HEK293 (cell line): ENCODE measurements at regions not wholly inside any gene's neighbourhood (a gene's known extent, or its start where the extent isn't known, plus 50 kb on each side); places are given as distances from the start of the nearest gene placed in this dataset.

Source experiments
- CTCF ChIA-PET: fragments of 350-600 bp; formaldehyde crosslinking; extraction: SDS; loops from one replicate; lab custom pipeline; 2021; ENCODE audit warnings: antibody characterized with exemption; lab: Yijun Ruan, JAX
- POLR2A ChIA-PET: fragments of 300-600 bp; formaldehyde crosslinking; extraction: SDS; loops from one replicate; lab custom pipeline; 2020; ENCODE audit warnings: antibody characterized with exemption, inconsistent platforms; lab: Yijun Ruan, JAX
- H3K27ac ChIP-seq: fragments of 200-500 bp; sonication (Bioruptor generic); 2 replicates; pipeline ENCODE4 v1.5.1; 2014; ENCODE audit warnings: low read depth, low read length, control low read depth, inconsistent platforms; ENCODE audit errors: extremely low read depth
- H3K36me3 ChIP-seq, 2 experiments: fragments of 200-500 bp in 1 of 2; sonication (Bioruptor generic) in 1 of 2; 1 replicate in 1 of 2; 2 replicates in 1 of 2; pipeline ENCODE4 v1.5.1; 2014 to 2017; ENCODE audit warnings: inconsistent platforms in 2 of 2, low read length in 2 of 2; ENCODE audit not compliant: control insufficient read depth in 2 of 2, insufficient read depth in 1 of 2
- H3K4me1 ChIP-seq: fragments of 200-500 bp; sonication (Bioruptor generic); 2 replicates; pipeline ENCODE4 v1.5.1; 2014; ENCODE audit warnings: mild to moderate bottlenecking, low read length, inconsistent platforms; ENCODE audit not compliant: control insufficient read depth, insufficient read depth
- H3K4me3 ChIP-seq: 2 replicates; pipeline ENCODE4 v1.5.1; 2011; ENCODE audit warnings: low read depth, mild to moderate bottlenecking, control low read depth, low read length, moderate library complexity
- H3K9me3 ChIP-seq: fragments of 200-500 bp; sonication (Bioruptor generic); 2 replicates; pipeline ENCODE4 v1.5.1; 2014; ENCODE audit warnings: low read depth, low read length, inconsistent platforms; ENCODE audit not compliant: control insufficient read depth, insufficient read depth
- ELK4 ChIP-seq: IDR thresholded peaks from 2 replicates; pipeline ENCODE4 v1.6.1; 2011; ENCODE audit warnings: mild to moderate bottlenecking, low read depth, low read length, borderline replicate concordance
- GFI1B ChIP-seq: fragments of 450-650 bp; formaldehyde crosslinking; IDR thresholded peaks from 2 replicates; pipeline ENCODE4 v1.5.1; 2016; ENCODE audit warnings: missing biosample characterization, missing genetic modification characterization
- GLIS1 ChIP-seq: fragments of 450-650 bp; formaldehyde crosslinking; IDR thresholded peaks from 2 replicates; pipeline ENCODE4 v1.5.1; 2016; ENCODE audit warnings: missing biosample characterization, missing genetic modification characterization
- HOXC10 ChIP-seq: sonication (generic); formaldehyde crosslinking; IDR thresholded peaks from 2 replicates; pipeline ENCODE4 v1.8.1; 2023; ENCODE audit warnings: mild to moderate bottlenecking, missing genetic modification reagents
- KLF7 ChIP-seq: fragments of 450-650 bp; formaldehyde crosslinking; IDR thresholded peaks from 2 replicates; pipeline ENCODE4 v1.5.1; 2016; ENCODE audit warnings: missing biosample characterization, missing genetic modification characterization, borderline replicate concordance
- OSR2 ChIP-seq: fragments of 450-650 bp; formaldehyde crosslinking; IDR thresholded peaks from 2 replicates; pipeline ENCODE4 v1.5.1; 2016; ENCODE audit warnings: missing biosample characterization, missing genetic modification characterization
- ZBTB1 ChIP-seq: fragments of 450-650 bp; formaldehyde crosslinking; IDR thresholded peaks from 2 replicates; pipeline ENCODE4 v1.5.1; 2016; ENCODE audit warnings: missing biosample characterization, missing genetic modification characterization
- ZBTB20 ChIP-seq: fragments of 450-650 bp; formaldehyde crosslinking; IDR thresholded peaks from 2 replicates; pipeline ENCODE4 v1.5.1; 2016; ENCODE audit warnings: missing biosample characterization, missing genetic modification characterization
- ZBTB26 ChIP-seq: fragments of 450-650 bp; formaldehyde crosslinking; optimal IDR thresholded peaks from 2 replicates; pipeline ENCODE3; 2016; ENCODE audit warnings: missing biosample characterization, mild to moderate bottlenecking, missing genetic modification characterization
- ZBTB7A ChIP-seq: fragments of 450-650 bp; formaldehyde crosslinking; IDR thresholded peaks from 2 replicates; pipeline ENCODE4 v1.5.1; 2016; ENCODE audit warnings: low read depth, missing biosample characterization, missing genetic modification characterization
- ZBTB8A ChIP-seq: fragments of 450-650 bp; formaldehyde crosslinking; IDR thresholded peaks from 2 replicates; pipeline ENCODE4 v1.5.1; 2016; ENCODE audit warnings: missing biosample characterization, missing genetic modification characterization
- ZNF138 ChIP-seq: fragments of 450-650 bp; formaldehyde crosslinking; IDR thresholded peaks from 2 replicates; pipeline ENCODE4 v1.5.1; 2016; ENCODE audit warnings: missing biosample characterization, missing genetic modification characterization, borderline replicate concordance
- ZNF146 ChIP-seq: fragments of 450-650 bp; formaldehyde crosslinking; IDR thresholded peaks from 2 replicates; pipeline ENCODE4 v1.5.1; 2016; ENCODE audit warnings: missing biosample characterization, missing genetic modification characterization
- ZNF155 ChIP-seq: fragments of 450-650 bp; formaldehyde crosslinking; IDR thresholded peaks from 2 replicates; pipeline ENCODE4 v1.5.1; 2016; ENCODE audit warnings: missing biosample characterization, missing genetic modification characterization
- ZNF16 ChIP-seq: fragments of 450-650 bp; formaldehyde crosslinking; IDR thresholded peaks from 2 replicates; pipeline ENCODE4 v1.5.1; 2016; ENCODE audit warnings: low read depth, missing biosample characterization, missing genetic modification characterization
- ZNF175 ChIP-seq: fragments of 450-650 bp; formaldehyde crosslinking; IDR thresholded peaks from 2 replicates; pipeline ENCODE4 v1.5.1; 2016; ENCODE audit warnings: missing biosample characterization, missing genetic modification characterization
- ZNF202 ChIP-seq: fragments of 450-650 bp; formaldehyde crosslinking; IDR thresholded peaks from 2 replicates; pipeline ENCODE4 v1.5.1; 2016; ENCODE audit warnings: missing biosample characterization, missing genetic modification characterization, borderline replicate concordance
- ZNF239 ChIP-seq: fragments of 450-650 bp; formaldehyde crosslinking; IDR thresholded peaks from 2 replicates; pipeline ENCODE4 v1.5.1; 2016; ENCODE audit warnings: missing biosample characterization, missing genetic modification characterization
- ZNF416 ChIP-seq: fragments of 450-650 bp; formaldehyde crosslinking; IDR thresholded peaks from 2 replicates; pipeline ENCODE4 v1.5.1; 2016; ENCODE audit warnings: missing biosample characterization, missing genetic modification characterization
- ZNF433 ChIP-seq: fragments of 450-650 bp; formaldehyde crosslinking; IDR thresholded peaks from 2 replicates; pipeline ENCODE4 v1.5.1; 2016; ENCODE audit warnings: missing biosample characterization, missing genetic modification characterization, low read depth
- ZNF473 ChIP-seq: fragments of 450-650 bp; formaldehyde crosslinking; IDR thresholded peaks from 2 replicates; pipeline ENCODE4 v1.5.1; 2017; ENCODE audit warnings: missing biosample characterization, missing genetic modification characterization
- ZNF670 ChIP-seq: fragments of 450-650 bp; formaldehyde crosslinking; IDR thresholded peaks from 2 replicates; pipeline ENCODE4 v1.5.1; 2016; ENCODE audit warnings: missing biosample characterization, missing genetic modification characterization, low read depth
- ZNF701 ChIP-seq: fragments of 450-650 bp; formaldehyde crosslinking; IDR thresholded peaks from 2 replicates; pipeline ENCODE4 v1.5.1; 2016; ENCODE audit warnings: missing biosample characterization, missing genetic modification characterization
- ZNF785 ChIP-seq: fragments of 450-650 bp; formaldehyde crosslinking; IDR thresholded peaks from 2 replicates; pipeline ENCODE4 v1.5.1; 2016; ENCODE audit warnings: missing biosample characterization, missing genetic modification characterization
- ZSCAN23 ChIP-seq: fragments of 450-650 bp; formaldehyde crosslinking; IDR thresholded peaks from 2 replicates; pipeline ENCODE4 v1.5.1; 2016; ENCODE audit warnings: missing biosample characterization, missing genetic modification characterization
- TF ChIP-seq, protein P1 (sequence below): fragments of 450-650 bp; formaldehyde crosslinking; IDR thresholded peaks from 2 replicates; pipeline ENCODE4 v1.5.1; 2016; ENCODE audit warnings: missing biosample characterization, missing genetic modification characterization
- TF ChIP-seq, protein P2 (sequence below): fragments of 450-650 bp; formaldehyde crosslinking; IDR thresholded peaks from 2 replicates; pipeline ENCODE4 v1.5.1; 2017; ENCODE audit warnings: missing biosample characterization, missing genetic modification characterization
- TF ChIP-seq, protein P3 (sequence below): fragments of 450-650 bp; formaldehyde crosslinking; IDR thresholded peaks from 2 replicates; pipeline ENCODE4 v1.5.1; 2016; ENCODE audit warnings: missing biosample characterization, missing genetic modification characterization

GRCh38 chr4:155011163-155011780, 197.2 kb upstream of the NPY2R start (continued):
- TF ChIP-seq ZBTB1 (tag by site-specific recombination) (no peak), ZNF701 (no peak), ZNF146 (tag by site-specific recombination) (no peak)

DNA sequence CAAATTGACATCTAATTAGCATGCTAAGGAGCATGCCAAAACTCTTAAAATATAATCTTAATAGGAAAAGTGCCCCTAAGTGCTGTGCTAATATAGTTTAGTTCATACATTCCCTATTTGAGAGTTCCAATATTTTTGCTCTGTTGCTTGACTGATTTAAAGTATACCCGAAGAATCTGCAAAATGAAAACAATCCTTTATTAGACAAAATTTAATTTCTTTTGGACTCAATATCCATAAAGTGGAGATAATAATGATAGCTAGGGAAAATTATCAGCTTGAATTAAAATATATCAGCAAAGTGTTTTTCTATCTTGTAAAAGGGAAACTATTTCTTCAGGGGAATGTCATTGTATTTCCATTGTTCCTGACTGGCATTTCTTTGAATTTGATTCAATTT, 196.0 kb upstream of the NPY2R start:
- H3K36me3 ChIP-seq = no peaks in the 10 kb centered on the region
- ChIA-PET POLR2A (no interaction called here), CTCF (interaction anchor here (2.1 kb wide), 1 partner anchor 14 kb away, joined by 8 read pairs; no protein-coding TSS in a partner anchor)

GRCh38 chr4:155017426-155017825, 191.0 kb upstream of the NPY2R start:
- CTCF ChIA-PET = no interaction called here
- Histone ChIP-seq H3K27ac (no peak overlapping the region), H3K9me3 (no peaks in the 10 kb centered on the region), H3K36me3 (no peaks in the 10 kb centered on the region), H3K4me1 (no peaks in the 10 kb centered on the region), H3K4me3 (no peak overlapping the region)
- POLR2A ChIA-PET = no interaction called here
- TF ChIP-seq ZNF785 (tag by site-specific recombination) (no peak), ZNF16 (no peak), ZNF175 (tag by site-specific recombination) (no peak), ZNF202 (tag by site-specific recombination) (no peak), OSR2 (tag by site-specific recombination) (no peak), ZBTB26 (tag by site-specific recombination) (no peak), GLIS1 (tag by site-specific recombination) (no peak), ZNF670 (tag by site-specific recombination) (no peak), ZNF416 (tag by site-specific recombination) (no peak), ELK4 (no peak), ZNF473 (no peak)
- TF ChIP-seq, protein P1, sequence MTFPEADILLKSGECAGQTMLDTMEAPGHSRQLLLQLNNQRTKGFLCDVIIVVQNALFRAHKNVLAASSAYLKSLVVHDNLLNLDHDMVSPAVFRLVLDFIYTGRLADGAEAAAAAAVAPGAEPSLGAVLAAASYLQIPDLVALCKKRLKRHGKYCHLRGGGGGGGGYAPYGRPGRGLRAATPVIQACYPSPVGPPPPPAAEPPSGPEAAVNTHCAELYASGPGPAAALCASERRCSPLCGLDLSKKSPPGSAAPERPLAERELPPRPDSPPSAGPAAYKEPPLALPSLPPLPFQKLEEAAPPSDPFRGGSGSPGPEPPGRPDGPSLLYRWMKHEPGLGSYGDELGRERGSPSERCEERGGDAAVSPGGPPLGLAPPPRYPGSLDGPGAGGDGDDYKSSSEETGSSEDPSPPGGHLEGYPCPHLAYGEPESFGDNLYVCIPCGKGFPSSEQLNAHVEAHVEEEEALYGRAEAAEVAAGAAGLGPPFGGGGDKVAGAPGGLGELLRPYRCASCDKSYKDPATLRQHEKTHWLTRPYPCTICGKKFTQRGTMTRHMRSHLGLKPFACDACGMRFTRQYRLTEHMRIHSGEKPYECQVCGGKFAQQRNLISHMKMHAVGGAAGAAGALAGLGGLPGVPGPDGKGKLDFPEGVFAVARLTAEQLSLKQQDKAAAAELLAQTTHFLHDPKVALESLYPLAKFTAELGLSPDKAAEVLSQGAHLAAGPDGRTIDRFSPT (tag by site-specific recombination) = no peak
- TF ChIP-seq, protein P2, sequence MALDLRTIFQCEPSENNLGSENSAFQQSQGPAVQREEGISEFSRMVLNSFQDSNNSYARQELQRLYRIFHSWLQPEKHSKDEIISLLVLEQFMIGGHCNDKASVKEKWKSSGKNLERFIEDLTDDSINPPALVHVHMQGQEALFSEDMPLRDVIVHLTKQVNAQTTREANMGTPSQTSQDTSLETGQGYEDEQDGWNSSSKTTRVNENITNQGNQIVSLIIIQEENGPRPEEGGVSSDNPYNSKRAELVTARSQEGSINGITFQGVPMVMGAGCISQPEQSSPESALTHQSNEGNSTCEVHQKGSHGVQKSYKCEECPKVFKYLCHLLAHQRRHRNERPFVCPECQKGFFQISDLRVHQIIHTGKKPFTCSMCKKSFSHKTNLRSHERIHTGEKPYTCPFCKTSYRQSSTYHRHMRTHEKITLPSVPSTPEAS (tag by site-specific recombination) = no peak

More for the DNA sequence above, 196.0 kb upstream of the NPY2R start:
- Histone ChIP-seq H3K27ac (no peak overlapping the region), H3K4me3 (no peak overlapping the region), H3K9me3 (no peaks in the 10 kb centered on the region), H3K4me1 (no peaks in the 10 kb centered on the region)
- TF ChIP-seq ZSCAN23 (tag by site-specific recombination) = no peak
- no peak for TF ChIP-seq ZBTB8A (tag by site-specific recombination)
- TF ChIP-seq ZNF138 (tag by site-specific recombination) = no peak
- no peak for TF ChIP-seq ZNF433 (tag by site-specific recombination)
- no peak for TF ChIP-seq ZNF239 (tag by site-specific recombination)
- no peak for TF ChIP-seq ZNF155 (tag by site-specific recombination)
- no peak for TF ChIP-seq HOXC10
- no peak for TF ChIP-seq GFI1B (tag by site-specific recombination)
- TF ChIP-seq ZBTB20 (tag by site-specific recombination) = no peak
- TF ChIP-seq ZBTB7A (tag by site-specific recombination) = no peak
- no peak for TF ChIP-seq ZBTB26 (tag by site-specific recombination)
- no peak for TF ChIP-seq ZNF670 (tag by site-specific recombination)
- TF ChIP-seq, protein P3, sequence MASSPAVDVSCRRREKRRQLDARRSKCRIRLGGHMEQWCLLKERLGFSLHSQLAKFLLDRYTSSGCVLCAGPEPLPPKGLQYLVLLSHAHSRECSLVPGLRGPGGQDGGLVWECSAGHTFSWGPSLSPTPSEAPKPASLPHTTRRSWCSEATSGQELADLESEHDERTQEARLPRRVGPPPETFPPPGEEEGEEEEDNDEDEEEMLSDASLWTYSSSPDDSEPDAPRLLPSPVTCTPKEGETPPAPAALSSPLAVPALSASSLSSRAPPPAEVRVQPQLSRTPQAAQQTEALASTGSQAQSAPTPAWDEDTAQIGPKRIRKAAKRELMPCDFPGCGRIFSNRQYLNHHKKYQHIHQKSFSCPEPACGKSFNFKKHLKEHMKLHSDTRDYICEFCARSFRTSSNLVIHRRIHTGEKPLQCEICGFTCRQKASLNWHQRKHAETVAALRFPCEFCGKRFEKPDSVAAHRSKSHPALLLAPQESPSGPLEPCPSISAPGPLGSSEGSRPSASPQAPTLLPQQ (tag by site-specific recombination) = no peak
- TF ChIP-seq KLF7 = no peak
